ENCODE measurements at regions not wholly inside any gene's neighbourhood (a gene's known extent, or its start where the extent isn't known, plus 50 kb on each side); places are given as distances from the start of the nearest gene placed in this dataset.

- no peaks in the 10 kb centered on the region for H3K9me2 ChIP-seq (ENCODE audit: low read depth, low read length)
- H3K4me3 ChIP-seq (ENCODE audit: low read depth, low read length, poor library complexity, severe bottlenecking): no peak overlapping the region
- H3K9me3 ChIP-seq (ENCODE audit: low read length): no peaks in the 10 kb centered on the region
Measured at GRCh38 chr2:225737556-225737955, 338.0 kb downstream of the NYAP2 start.

GRCh38 chr2:225735844-225736243 lies 336.3 kb downstream of the NYAP2 start:
- Histone ChIP-seq H3F3A (ENCODE audit: insufficient read depth, low read length) (no peaks in the 10 kb centered on the region), H3K36me3 (ENCODE audit: insufficient read depth, low read length) (no peaks in the 10 kb centered on the region), H3K9me3 (ENCODE audit: low read length) (no peaks in the 10 kb centered on the region), H3K4me2 (ENCODE audit: low read length) (no peak overlapping the region), H4K20me1 (ENCODE audit: insufficient read depth, low read length) (no peaks in the 10 kb centered on the region), H3K4me3 (ENCODE audit: low read depth, low read length, poor library complexity, severe bottlenecking) (no peak overlapping the region), H3K9me2 (ENCODE audit: low read depth, low read length) (no peaks in the 10 kb centered on the region), H3K79me2 (ENCODE audit: insufficient read depth, low read length) (no peaks in the 10 kb centered on the region), H3K27ac (ENCODE audit: low read depth, low read length, poor library complexity, severe bottlenecking) (no peak overlapping the region), H3K27me3 (ENCODE audit: insufficient read depth, low read length) (no peaks in the 10 kb centered on the region), H3K9ac (ENCODE audit: low read length) (no peak overlapping the region), H3K4me1 (ENCODE audit: insufficient read depth, low read length, severe bottlenecking) (no peaks in the 10 kb centered on the region), H2AFZ (ENCODE audit: low read length) (no peak overlapping the region)
- TF ChIP-seq CTCF (IDR thresholded peaks at IDR 0.05; ENCODE audit: low read length) (no peak), EZH2 (IDR thresholded peaks at IDR 0.05; ENCODE audit: borderline replicate concordance, low read length) (no peak)

More at GRCh38 chr2:225737556-225737955, 338.0 kb downstream of the NYAP2 start:
- no peaks in the 10 kb centered on the region for H3F3A ChIP-seq (ENCODE audit: insufficient read depth, low read length)
- no peaks in the 10 kb centered on the region for H3K27me3 ChIP-seq (ENCODE audit: insufficient read depth, low read length)
- H3K9ac ChIP-seq (ENCODE audit: low read length): no peak overlapping the region
- no peak overlapping the region for H3K27ac ChIP-seq (ENCODE audit: low read depth, low read length, poor library complexity, severe bottlenecking)
- TF ChIP-seq CTCF (IDR thresholded peaks at IDR 0.05; ENCODE audit: low read length): no peak
- TF ChIP-seq EZH2 (IDR thresholded peaks at IDR 0.05; ENCODE audit: borderline replicate concordance, low read length): no peak
- H3K4me1 ChIP-seq (ENCODE audit: insufficient read depth, low read length, severe bottlenecking): no peaks in the 10 kb centered on the region
- H3K79me2 ChIP-seq (ENCODE audit: insufficient read depth, low read length): no peaks in the 10 kb centered on the region
- H2AFZ ChIP-seq (ENCODE audit: low read length): no peak overlapping the region
- no peaks in the 10 kb centered on the region for H4K20me1 ChIP-seq (ENCODE audit: insufficient read depth, low read length)
- H3K36me3 ChIP-seq (ENCODE audit: insufficient read depth, low read length): no peaks in the 10 kb centered on the region
- no peak overlapping the region for H3K4me2 ChIP-seq (ENCODE audit: low read length)

GRCh38 chr2:225725726-225726125 lies 326.2 kb downstream of the NYAP2 start:
- H3K79me2 ChIP-seq (ENCODE audit: insufficient read depth, low read length): no peaks in the 10 kb centered on the region
- H3K4me1 ChIP-seq (ENCODE audit: insufficient read depth, low read length, severe bottlenecking): no peaks in the 10 kb centered on the region
- H3K9me3 ChIP-seq (ENCODE audit: low read length): no peaks in the 10 kb centered on the region

More at GRCh38 chr2:225725726-225726125, 326.2 kb downstream of the NYAP2 start:
- Histone ChIP-seq H3K27me3 (ENCODE audit: insufficient read depth, low read length) (no peaks in the 10 kb centered on the region), H3K9me2 (ENCODE audit: low read depth, low read length) (no peaks in the 10 kb centered on the region), H3K4me2 (ENCODE audit: low read length) (no peak overlapping the region), H2AFZ (ENCODE audit: low read length) (no peak overlapping the region), H3K4me3 (ENCODE audit: low read depth, low read length, poor library complexity, severe bottlenecking) (no peak overlapping the region), H3K9ac (ENCODE audit: low read length) (no peak overlapping the region), H3K36me3 (ENCODE audit: insufficient read depth, low read length) (no peaks in the 10 kb centered on the region), H3F3A (ENCODE audit: insufficient read depth, low read length) (no peaks in the 10 kb centered on the region), H3K27ac (ENCODE audit: low read depth, low read length, poor library complexity, severe bottlenecking) (no peak overlapping the region), H4K20me1 (ENCODE audit: insufficient read depth, low read length) (no peaks in the 10 kb centered on the region)
- no peak for TF ChIP-seq EZH2 (IDR thresholded peaks at IDR 0.05; ENCODE audit: borderline replicate concordance, low read length)
- no peak for TF ChIP-seq CTCF (IDR thresholded peaks at IDR 0.05; ENCODE audit: low read length)

Measured in OCI-LY1 (cell line).